ENCODE measurements at regions not wholly inside any gene's neighbourhood (a gene's known extent, or its start where the extent isn't known, plus 50 kb on each side); places are given as distances from the start of the nearest gene placed in this dataset.

DNA sequence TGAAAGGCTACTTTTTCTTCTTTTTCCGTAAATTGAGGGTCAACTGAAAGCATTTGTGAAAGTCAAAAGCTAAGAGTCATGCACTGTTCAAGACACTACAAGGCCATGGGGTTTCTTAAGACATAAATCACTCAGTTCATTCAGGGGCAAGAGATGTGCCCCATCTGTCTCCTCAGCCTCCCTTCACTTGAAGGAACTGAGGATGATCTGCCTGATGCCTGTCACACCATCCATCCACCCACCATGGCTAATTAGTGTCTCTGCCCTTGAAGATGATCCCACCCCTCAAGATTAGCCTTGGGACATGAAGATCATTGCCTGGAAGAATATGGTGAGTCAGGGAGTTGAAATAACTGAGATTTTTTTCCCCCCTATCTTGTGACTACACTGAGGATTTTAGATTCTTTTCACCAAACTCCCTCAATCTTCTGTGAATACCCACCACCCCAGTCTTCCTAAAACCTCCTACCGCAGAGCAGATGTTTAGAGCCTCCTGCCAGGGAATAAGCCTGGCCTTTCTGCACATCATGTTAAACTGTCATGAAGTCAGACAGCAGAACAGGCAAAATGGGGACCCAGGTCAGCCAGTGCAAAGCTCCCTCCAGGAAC, 88.6 kb upstream of the LMO4 start:
- no peak for DNase-seq (ENCODE audit: low read depth)
- H3K4me3 ChIP-seq (ENCODE audit: low read depth, low read length), result no peak overlapping the region
- TF ChIP-seq, protein P1, sequence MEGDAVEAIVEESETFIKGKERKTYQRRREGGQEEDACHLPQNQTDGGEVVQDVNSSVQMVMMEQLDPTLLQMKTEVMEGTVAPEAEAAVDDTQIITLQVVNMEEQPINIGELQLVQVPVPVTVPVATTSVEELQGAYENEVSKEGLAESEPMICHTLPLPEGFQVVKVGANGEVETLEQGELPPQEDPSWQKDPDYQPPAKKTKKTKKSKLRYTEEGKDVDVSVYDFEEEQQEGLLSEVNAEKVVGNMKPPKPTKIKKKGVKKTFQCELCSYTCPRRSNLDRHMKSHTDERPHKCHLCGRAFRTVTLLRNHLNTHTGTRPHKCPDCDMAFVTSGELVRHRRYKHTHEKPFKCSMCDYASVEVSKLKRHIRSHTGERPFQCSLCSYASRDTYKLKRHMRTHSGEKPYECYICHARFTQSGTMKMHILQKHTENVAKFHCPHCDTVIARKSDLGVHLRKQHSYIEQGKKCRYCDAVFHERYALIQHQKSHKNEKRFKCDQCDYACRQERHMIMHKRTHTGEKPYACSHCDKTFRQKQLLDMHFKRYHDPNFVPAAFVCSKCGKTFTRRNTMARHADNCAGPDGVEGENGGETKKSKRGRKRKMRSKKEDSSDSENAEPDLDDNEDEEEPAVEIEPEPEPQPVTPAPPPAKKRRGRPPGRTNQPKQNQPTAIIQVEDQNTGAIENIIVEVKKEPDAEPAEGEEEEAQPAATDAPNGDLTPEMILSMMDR (conservative IDR thresholded peaks at IDR 0.05; ENCODE audit: low read depth, low read length), result no peak

DNA sequence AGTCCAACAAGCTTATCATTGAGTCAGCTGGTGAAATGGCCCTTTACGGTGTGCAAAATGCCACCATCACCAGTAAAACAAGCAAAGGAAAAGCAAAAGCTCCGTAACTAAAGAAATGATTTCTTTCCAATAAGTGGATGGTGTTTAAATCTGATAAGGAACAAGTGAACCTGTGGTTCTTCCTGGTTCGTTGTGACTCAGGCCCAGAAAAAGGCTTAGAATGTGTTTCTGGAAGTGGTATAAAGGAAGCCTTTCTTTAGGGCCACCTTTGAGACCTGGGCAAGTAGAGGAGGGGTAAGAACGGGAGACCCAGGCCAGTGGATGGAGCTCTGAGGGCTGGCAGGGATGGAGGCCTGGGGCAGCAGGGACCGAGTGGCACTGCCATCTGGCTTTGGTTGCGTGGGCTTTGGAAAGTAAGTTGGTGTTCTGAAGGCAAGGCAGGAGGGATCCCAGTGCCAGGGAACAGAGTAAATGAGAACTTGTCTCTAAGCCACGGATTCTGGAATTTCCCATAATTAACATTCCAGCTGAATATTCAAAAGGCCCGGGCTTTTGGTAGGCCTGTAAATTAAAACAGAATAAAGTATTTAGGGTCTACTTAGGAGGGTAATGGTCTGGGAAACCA, 87.9 kb upstream of the LMO4 start:
- TF ChIP-seq, protein P1 (conservative IDR thresholded peaks at IDR 0.05; ENCODE audit: low read depth, low read length), result no peak
- H3K4me3 ChIP-seq (ENCODE audit: low read depth, low read length), result no peak overlapping the region
- no peak for DNase-seq (ENCODE audit: low read depth)

DNA sequence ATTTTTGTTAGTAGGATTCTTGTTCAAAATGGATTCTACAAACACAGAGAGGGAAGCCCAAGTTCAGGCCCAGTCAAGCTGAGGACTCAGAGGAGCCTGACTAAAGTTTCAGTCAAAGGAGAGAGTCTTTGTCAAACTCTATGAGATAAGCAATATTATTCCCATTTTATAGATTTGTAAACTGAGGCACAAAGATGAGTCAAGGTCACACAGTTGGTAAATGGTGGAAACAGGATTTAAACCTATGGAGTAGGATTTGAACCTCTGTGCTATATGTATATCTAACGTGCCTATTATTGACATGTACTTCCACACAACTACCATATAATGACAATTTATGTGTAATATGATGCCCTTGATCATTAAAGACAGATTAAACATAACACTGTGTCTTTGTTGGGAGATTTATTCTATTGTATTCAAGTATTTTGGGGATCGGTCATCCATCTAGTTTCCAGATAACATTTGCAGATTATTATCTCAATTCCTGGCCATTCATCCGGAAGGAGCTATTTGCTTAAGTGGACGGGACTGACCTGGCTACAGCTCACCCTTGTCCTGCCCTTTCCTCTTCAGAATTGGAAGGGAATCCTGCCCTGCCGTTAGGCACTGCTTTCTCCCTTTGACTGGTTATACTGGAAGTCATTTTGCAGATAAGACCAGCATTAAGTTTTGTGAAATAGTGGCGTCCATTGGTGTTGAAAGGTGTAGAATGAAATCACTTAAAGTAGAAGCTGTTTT, 86.1 kb upstream of the LMO4 start:
- TF ChIP-seq, protein P1 (conservative IDR thresholded peaks at IDR 0.05; ENCODE audit: low read depth, low read length), result no peak
- no peak overlapping the region for H3K4me3 ChIP-seq (ENCODE audit: low read depth, low read length)
- no peak for DNase-seq (ENCODE audit: low read depth)

DNA sequence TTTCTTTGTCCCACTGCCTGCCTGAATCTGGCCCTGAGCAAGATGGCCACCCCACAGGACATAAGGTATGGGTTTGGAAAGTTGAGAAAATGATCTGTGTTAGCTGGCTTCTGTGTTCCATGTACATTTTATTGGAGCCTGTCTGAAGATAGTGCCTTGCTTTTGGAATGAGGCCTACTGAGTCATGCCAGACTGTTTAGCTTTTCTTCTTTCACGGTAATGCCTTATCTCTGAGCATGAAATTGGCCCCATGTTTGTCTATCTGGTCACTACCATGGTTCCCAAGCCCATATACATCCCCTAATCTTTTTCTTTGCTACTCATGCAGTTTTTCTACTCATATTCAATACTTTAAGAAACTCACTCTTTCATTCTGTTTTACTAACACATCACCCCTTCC, 85.1 kb upstream of the LMO4 start:
- TF ChIP-seq, protein P1 (conservative IDR thresholded peaks at IDR 0.05; ENCODE audit: low read depth, low read length), result no peak
- no peak overlapping the region for H3K4me3 ChIP-seq (ENCODE audit: low read depth, low read length)

DNA sequence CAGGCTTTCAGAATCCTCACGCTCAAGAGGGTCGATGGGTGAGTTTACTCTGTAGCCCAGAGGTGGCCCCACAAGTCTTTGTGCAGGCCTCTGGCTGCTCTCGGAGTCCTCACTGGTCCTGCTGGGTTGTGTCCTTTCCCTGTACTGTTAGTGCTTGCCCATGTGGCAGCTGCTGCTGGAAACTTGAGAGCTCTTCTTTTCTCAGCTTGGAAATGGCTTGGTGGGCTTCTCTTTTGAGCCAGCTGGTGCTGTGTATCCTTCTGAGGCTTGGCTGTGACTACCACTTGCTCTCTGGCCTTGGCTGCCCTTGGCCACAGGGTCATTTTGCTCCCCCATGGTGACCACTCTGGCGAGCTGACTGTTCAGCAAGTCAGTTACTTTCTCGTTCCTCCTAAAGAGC, 82.2 kb upstream of the LMO4 start:
- no peak overlapping the region for H3K4me3 ChIP-seq (ENCODE audit: low read depth, low read length)
- TF ChIP-seq, protein P1 (conservative IDR thresholded peaks at IDR 0.05; ENCODE audit: low read depth, low read length), result no peak
- DNase-seq (ENCODE audit: low read depth), result no peak

More for the DNA sequence above, 85.1 kb upstream of the LMO4 start:
- no peak for DNase-seq (ENCODE audit: low read depth)

DNA sequence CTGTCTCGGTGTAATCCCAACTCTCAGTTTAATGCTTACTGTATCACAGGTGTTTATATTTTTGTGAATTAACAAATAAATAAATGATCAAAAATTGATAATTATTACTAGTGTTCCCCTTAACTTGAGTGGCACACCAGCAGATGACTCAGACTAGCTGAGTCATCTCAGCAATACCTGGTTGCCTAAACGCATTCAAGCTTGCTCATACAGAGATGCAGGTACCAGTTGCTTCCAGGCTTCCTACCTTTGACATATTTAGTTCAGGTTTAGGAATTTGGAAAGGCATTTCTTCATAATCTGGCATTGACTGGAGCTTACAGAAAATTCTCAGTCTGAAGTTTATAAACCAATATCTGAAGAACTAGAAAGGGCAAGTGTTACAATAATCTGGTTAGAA, 78.9 kb upstream of the LMO4 start:
- TF ChIP-seq, protein P1 (conservative IDR thresholded peaks at IDR 0.05; ENCODE audit: low read depth, low read length), result no peak
- DNase-seq (ENCODE audit: low read depth), result no peak
- no peak overlapping the region for H3K4me3 ChIP-seq (ENCODE audit: low read depth, low read length)

All from epithelial cell of proximal tubule (primary cell).